GM21381 (cell line): ENCODE measurements at regions not wholly inside any gene's neighbourhood (a gene's known extent, or its start where the extent isn't known, plus 50 kb on each side); places are given as distances from the start of the nearest gene placed in this dataset.

ENCODE experiments used
- ATAC-seq: cut with Tn5 transposase; IDR thresholded peaks from one replicate; pipeline ENCODE4 v1.9.1; 2021; ENCODE audit warnings: mild to moderate bottlenecking, moderate library complexity; ENCODE audit not compliant: unreplicated experiment

- no peak for ATAC-seq
Observed at GRCh38 chr3:102141928-102142239, 292.6 kb downstream of the NFKBIZ start.

- no peak for ATAC-seq
Observed at GRCh38 chr3:102142379-102143060, 292.3 kb upstream of the ZPLD1 start.

- no peak for ATAC-seq
Observed at GRCh38 chr3:102143536-102143935, 291.3 kb upstream of the ZPLD1 start.

- ATAC-seq = no peak
Observed at GRCh38 chr3:102144063-102144462, 290.8 kb upstream of the ZPLD1 start.

GRCh38 chr3:102148598-102149337 is 286.0 kb upstream of the ZPLD1 start:
- ATAC-seq = no peak

GRCh38 chr3:102151935-102152334 is 282.9 kb upstream of the ZPLD1 start:
- ATAC-seq = no peak

- no peak for ATAC-seq
Observed at GRCh38 chr3:102156426-102156825, 278.4 kb upstream of the ZPLD1 start.

GRCh38 chr3:102158080-102158740 is 276.6 kb upstream of the ZPLD1 start:
- no peak for ATAC-seq

GRCh38 chr3:102159810-102160451 is 274.9 kb upstream of the ZPLD1 start:
- peak; percentile 46 for ATAC-seq

GRCh38 chr3:102161384-102162006 is 273.3 kb upstream of the ZPLD1 start:
- ATAC-seq = no peak

GRCh38 chr3:102162251-102162650 is 272.6 kb upstream of the ZPLD1 start:
- ATAC-seq = no peak

- no peak for ATAC-seq
Observed at GRCh38 chr3:102163039-102163817, 271.6 kb upstream of the ZPLD1 start.

- no peak for ATAC-seq
Observed at GRCh38 chr3:102163818-102164154, 271.0 kb upstream of the ZPLD1 start.

GRCh38 chr3:102165367-102165766 is 269.4 kb upstream of the ZPLD1 start:
- ATAC-seq = no peak

GRCh38 chr3:102169915-102170479 is 264.8 kb upstream of the ZPLD1 start:
- ATAC-seq = no peak

GRCh38 chr3:102170545-102170944 is 264.3 kb upstream of the ZPLD1 start:
- no peak for ATAC-seq

GRCh38 chr3:102174312-102174712 is 260.5 kb upstream of the ZPLD1 start:
- no peak for ATAC-seq

GRCh38 chr3:102174832-102175374 is 259.9 kb upstream of the ZPLD1 start:
- no peak for ATAC-seq

GRCh38 chr3:102176333-102177050 is 258.3 kb upstream of the ZPLD1 start:
- no peak for ATAC-seq
